ENCODE measurements at regions not wholly inside any gene's neighbourhood (a gene's known extent, or its start where the extent isn't known, plus 50 kb on each side); places are given as distances from the start of the nearest gene placed in this dataset.

- H3K27ac Mint-ChIP-seq: peak overlapping the region; percentile 87
- Histone ChIP-seq H4K20me1 (ENCODE audit: control insufficient read depth, insufficient read depth, low read length, poor library complexity, severe bottlenecking) (peaks cover 58% of the 10 kb centered on the region), H3K4me3 (ENCODE audit: control extremely low read depth in 1 of 5, extremely low read depth in 1 of 5, insufficient read depth in 1 of 5, low read depth in 2 of 5, low read length in 4 of 5) (no peak overlapping the region), H3K36me3 (replicated peaks in 1 of 2; ENCODE audit: control extremely low read depth in 1 of 2, control insufficient read depth in 1 of 2, extremely low read depth in 1 of 2, insufficient read depth in 2 of 2, low read length in 1 of 2) (peaks cover 0 to 19% of the 10 kb centered on the region in 2 experiments), H3K4me2 (replicated peaks; ENCODE audit: low read depth, low read length, poor library complexity, severe bottlenecking) (no peak overlapping the region), H3K4me1 (ENCODE audit: control insufficient read depth in 2 of 2, insufficient read depth in 2 of 2, low read length in 2 of 2) (peaks cover 75 to 84% of the 10 kb centered on the region in 2 donors), H3K27me3 (replicated peaks in 1 of 4; ENCODE audit: control extremely low read depth in 1 of 4, control insufficient read depth in 3 of 4, insufficient read depth in 4 of 4, low read length in 3 of 4) (no peaks in the 10 kb centered on the region), H3K79me2 (ENCODE audit: control insufficient read depth, insufficient read depth, low read length) (peaks cover 99% of the 10 kb centered on the region), H3K9ac (ENCODE audit: low read length) (no peak overlapping the region), H3K27ac (ENCODE audit: low read length in 2 of 2) (peak overlapping the region; percentile 8 to 94), H2AFZ (ENCODE audit: insufficient read depth, low read depth, low read length, poor library complexity, severe bottlenecking) (no peak overlapping the region), H3K9me3 (ENCODE audit: control extremely low read depth in 1 of 3, control insufficient read depth in 2 of 3, insufficient read depth in 1 of 3, low read length in 2 of 3) (no peaks in the 10 kb centered on the region)
- POLR2A ChIA-PET: interaction anchor here (0.6 kb wide), 1 partner anchor 18 kb away, joined by 4 read pairs; no protein-coding TSS in a partner anchor
- H3K4me1 Mint-ChIP-seq: peaks cover 97% of the 10 kb centered on the region
- DNase-seq (no peak), ATAC-seq (ENCODE audit: low read depth) (no peak)
- H3K4me3 Mint-ChIP-seq: no peak overlapping the region
- WGBS (ENCODE audit: insufficient coverage): 93% methylated on average over 4 of the region's 4 CpGs
- H3K9me3 Mint-ChIP-seq (ENCODE audit: insufficient read depth): no peaks in the 10 kb centered on the region
- intact Hi-C loops (cut with micrococcal nuclease): loop anchor here (10.0 kb wide), 1 partner anchor 50 kb away; no protein-coding TSS in a partner anchor
- TF ChIP-seq EZH2 (IDR thresholded peaks at IDR 0.05; ENCODE audit: borderline replicate concordance, insufficient read depth, low read depth, low read length, poor library complexity, severe bottlenecking) (no peak), CTCF (IDR thresholded peaks at IDR 0.05) (no peak)
- CTCF ChIA-PET: interaction anchor here (5.6 kb wide), 1 partner anchor 20 kb away, joined by 33 read pairs; no protein-coding TSS in a partner anchor
- H3K27me3 Mint-ChIP-seq: no peaks in the 10 kb centered on the region
Measured at GRCh38 chr9:110124439-110124838, 83.5 kb downstream of the C9orf152 start.

GRCh38 chr9:110125207-110125751 is 82.7 kb downstream of the C9orf152 start:
- peaks cover 97% of the 10 kb centered on the region for H3K4me1 Mint-ChIP-seq
- Histone ChIP-seq H3K27ac (ENCODE audit: low read length in 2 of 2) (peak overlapping the region; percentile 90 to 94), H3K9ac (ENCODE audit: low read length) (peak overlapping the region; percentile 46), H3K36me3 (replicated peaks in 1 of 2; ENCODE audit: control extremely low read depth in 1 of 2, control insufficient read depth in 1 of 2, extremely low read depth in 1 of 2, insufficient read depth in 2 of 2, low read length in 1 of 2) (peaks cover 0 to 16% of the 10 kb centered on the region in 2 experiments), H2AFZ (ENCODE audit: insufficient read depth, low read depth, low read length, poor library complexity, severe bottlenecking) (no peak overlapping the region), H3K79me2 (ENCODE audit: control insufficient read depth, insufficient read depth, low read length) (peaks cover 99% of the 10 kb centered on the region), H4K20me1 (ENCODE audit: control insufficient read depth, insufficient read depth, low read length, poor library complexity, severe bottlenecking) (peaks cover 56% of the 10 kb centered on the region), H3K27me3 (replicated peaks in 1 of 4; ENCODE audit: control extremely low read depth in 1 of 4, control insufficient read depth in 3 of 4, insufficient read depth in 4 of 4, low read length in 3 of 4) (no peaks in the 10 kb centered on the region), H3K4me1 (ENCODE audit: control insufficient read depth in 2 of 2, insufficient read depth in 2 of 2, low read length in 2 of 2) (peaks cover 84 to 92% of the 10 kb centered on the region in 2 donors), H3K4me3 (ENCODE audit: control extremely low read depth in 1 of 5, extremely low read depth in 1 of 5, insufficient read depth in 1 of 5, low read depth in 2 of 5, low read length in 4 of 5) (no peak overlapping the region), H3K9me3 (ENCODE audit: control extremely low read depth in 1 of 3, control insufficient read depth in 2 of 3, insufficient read depth in 1 of 3, low read length in 2 of 3) (no peaks in the 10 kb centered on the region), H3K4me2 (replicated peaks; ENCODE audit: low read depth, low read length, poor library complexity, severe bottlenecking) (peak overlapping the region; percentile 66)
- peak overlapping the region; percentile 89 for H3K27ac Mint-ChIP-seq
- DNase-seq (no peak), ATAC-seq (ENCODE audit: low read depth) (no peak)
- no peaks in the 10 kb centered on the region for H3K27me3 Mint-ChIP-seq
- TF ChIP-seq CTCF (IDR thresholded peaks at IDR 0.05): no peak
- no peak for TF ChIP-seq EZH2 (IDR thresholded peaks at IDR 0.05; ENCODE audit: borderline replicate concordance, insufficient read depth, low read depth, low read length, poor library complexity, severe bottlenecking)
- intact Hi-C loops (cut with micrococcal nuclease): loop anchor here (5.0 to 10.0 kb wide), 3 partner anchors 50 to 208 kb away; no protein-coding TSS in a partner anchor
- CTCF ChIA-PET: interaction anchor here (1.0 to 5.6 kb wide), 6 partner anchors 14 to 222 kb away, joined by 3 to 33 read pairs (median 12); no protein-coding TSS in a partner anchor
- H3K4me3 Mint-ChIP-seq: peak overlapping the region; percentile 71
- 87% methylated on average over 15 of the region's 16 CpGs for WGBS (ENCODE audit: insufficient coverage)
- POLR2A ChIA-PET: no interaction called here
- no peaks in the 10 kb centered on the region for H3K9me3 Mint-ChIP-seq (ENCODE audit: insufficient read depth)

Data from B cell (primary cell).